WTC11 (cell line): ENCODE measurements at regions not wholly inside any gene's neighbourhood (a gene's known extent, or its start where the extent isn't known, plus 50 kb on each side); places are given as distances from the start of the nearest gene placed in this dataset.

Experiments used
- ATAC-seq: fragments of 200-7000 bp; cut with Tn5 transposase; 2 replicates; pipeline ENCODE4 v1.10.0; 2021; ENCODE audit warnings: mild to moderate bottlenecking, moderate library complexity
- CTCF ChIA-PET: fragments of 300-600 bp; sonication (Branson Sonifier 250); formaldehyde crosslinking; loops from one replicate; lab custom pipeline; 2021; ENCODE audit warnings: antibody characterized with exemption; lab: Charles Lee
- POLR2A ChIA-PET: fragments of 350-600 bp; sonication (Branson Sonifier 250); formaldehyde crosslinking; loops from one replicate; lab custom pipeline; 2021; ENCODE audit warnings: antibody characterized with exemption; lab: Charles Lee
- DNase-seq: peaks from one replicate; pipeline ENCODE4 v3.0.0; 2021; ENCODE audit warnings: low spot score
- H3K27ac Mint-ChIP-seq: 2 replicates; pipeline ENCODE4 v1.8.0; 2021; ENCODE audit warnings: mixed read lengths
- H3K27me3 Mint-ChIP-seq: 2 replicates; pipeline ENCODE4 v1.8.0; 2021; ENCODE audit warnings: low read depth, mild to moderate bottlenecking, moderate library complexity, mixed read lengths
- H3K36me3 Mint-ChIP-seq: 2 replicates; pipeline ENCODE4 v1.8.0; 2021; ENCODE audit warnings: mixed read lengths
- H3K4me1 Mint-ChIP-seq: 2 replicates; pipeline ENCODE4 v1.8.0; 2022; ENCODE audit warnings: mixed read lengths
- H3K4me3 Mint-ChIP-seq: 2 replicates; pipeline ENCODE4 v1.8.0; 2021; ENCODE audit warnings: mild to moderate bottlenecking, moderate library complexity, mixed read lengths
- H3K9me3 Mint-ChIP-seq: 2 replicates; pipeline ENCODE4 v1.8.0; 2021; ENCODE audit warnings: mixed read lengths
- CREB1 ChIP-seq: sonication (generic); formaldehyde crosslinking; IDR thresholded peaks from 2 replicates; pipeline ENCODE4 v1.8.0; 2023; ENCODE audit warnings: mild to moderate bottlenecking, missing genetic modification reagents
- FOXJ3 ChIP-seq: sonication (generic); formaldehyde crosslinking; IDR thresholded peaks from 2 replicates; pipeline ENCODE4 v1.9.0; 2021; ENCODE audit warnings: missing genetic modification reagents, mild to moderate bottlenecking, borderline replicate concordance
- MYBL2 ChIP-seq: sonication (generic); formaldehyde crosslinking; IDR thresholded peaks from 2 replicates; pipeline ENCODE4 v1.8.1; 2023; ENCODE audit warnings: mild to moderate bottlenecking, moderate library complexity, missing genetic modification reagents
- NR3C1 ChIP-seq: sonication (generic); formaldehyde crosslinking; conservative IDR thresholded peaks from 2 replicates; pipeline ENCODE4 v1.8.1; 2023; ENCODE audit warnings: low read depth, mild to moderate bottlenecking, missing genetic modification reagents
- OVOL2 ChIP-seq: fragments of 250-450 bp; sonication (Bioruptor Pico); IDR thresholded peaks from 2 replicates; pipeline ENCODE4 v1.9.0; 2021; ENCODE audit warnings: mild to moderate bottlenecking, borderline replicate concordance
- ZBTB21 ChIP-seq: sonication (generic); formaldehyde crosslinking; IDR thresholded peaks from 2 replicates; pipeline ENCODE4 v1.8.1; 2023; ENCODE audit warnings: mild to moderate bottlenecking, missing genetic modification reagents, borderline replicate concordance
- ZNF263 ChIP-seq: sonication (generic); formaldehyde crosslinking; IDR thresholded peaks from 2 replicates; pipeline ENCODE4 v1.8.1; 2022; ENCODE audit warnings: low read depth, mild to moderate bottlenecking, moderate library complexity, missing genetic modification reagents
- ZNF416 ChIP-seq: fragments of 250-450 bp; sonication (Bioruptor Pico); IDR thresholded peaks from 2 replicates; pipeline ENCODE4 v1.9.0; 2021; ENCODE audit warnings: mild to moderate bottlenecking, inconsistent platforms
- TF ChIP-seq, protein P1 (sequence below): fragments of 250-450 bp; sonication (Bioruptor Pico); IDR thresholded peaks from 2 replicates; pipeline ENCODE4 v2.1.2; 2022; ENCODE audit warnings: mild to moderate bottlenecking, moderate library complexity
- TF ChIP-seq, protein P2 (sequence below): fragments of 250-450 bp; sonication (Bioruptor Pico); IDR thresholded peaks from 2 replicates; pipeline ENCODE4 v1.9.0; 2021; ENCODE audit warnings: mild to moderate bottlenecking, borderline replicate concordance
- TF ChIP-seq, protein P3 (sequence below): sonication (generic); formaldehyde crosslinking; IDR thresholded peaks from 2 replicates; pipeline ENCODE4 v1.8.0; 2023; ENCODE audit warnings: missing genetic modification reagents
- TF ChIP-seq, protein P4 (sequence below): sonication (generic); formaldehyde crosslinking; IDR thresholded peaks from 2 replicates; pipeline ENCODE4 v1.8.0; 2022; ENCODE audit warnings: mild to moderate bottlenecking, missing genetic modification reagents
- TF ChIP-seq, protein P5 (sequence below): fragments of 250-450 bp; sonication (Bioruptor Pico); IDR thresholded peaks from 2 replicates; pipeline ENCODE4 v1.9.0; 2021; ENCODE audit warnings: moderate library complexity, mild to moderate bottlenecking, inconsistent platforms, borderline replicate concordance
- TF ChIP-seq, protein P6 (sequence below): fragments of 200-600 bp; IDR thresholded peaks from 2 replicates; pipeline ENCODE4 v1.8.0; 2022; ENCODE audit warnings: antibody characterized with exemption
- TF ChIP-seq, protein P7 (sequence below): sonication (generic); formaldehyde crosslinking; IDR thresholded peaks from 2 replicates; pipeline ENCODE4 v1.8.0; 2023; ENCODE audit warnings: missing genetic modification reagents, mild to moderate bottlenecking, borderline replicate concordance
- TF ChIP-seq, protein P8 (sequence below): sonication (generic); formaldehyde crosslinking; IDR thresholded peaks from 2 replicates; pipeline ENCODE4 v1.8.0; 2022; ENCODE audit warnings: mild to moderate bottlenecking, missing genetic modification reagents

DNA sequence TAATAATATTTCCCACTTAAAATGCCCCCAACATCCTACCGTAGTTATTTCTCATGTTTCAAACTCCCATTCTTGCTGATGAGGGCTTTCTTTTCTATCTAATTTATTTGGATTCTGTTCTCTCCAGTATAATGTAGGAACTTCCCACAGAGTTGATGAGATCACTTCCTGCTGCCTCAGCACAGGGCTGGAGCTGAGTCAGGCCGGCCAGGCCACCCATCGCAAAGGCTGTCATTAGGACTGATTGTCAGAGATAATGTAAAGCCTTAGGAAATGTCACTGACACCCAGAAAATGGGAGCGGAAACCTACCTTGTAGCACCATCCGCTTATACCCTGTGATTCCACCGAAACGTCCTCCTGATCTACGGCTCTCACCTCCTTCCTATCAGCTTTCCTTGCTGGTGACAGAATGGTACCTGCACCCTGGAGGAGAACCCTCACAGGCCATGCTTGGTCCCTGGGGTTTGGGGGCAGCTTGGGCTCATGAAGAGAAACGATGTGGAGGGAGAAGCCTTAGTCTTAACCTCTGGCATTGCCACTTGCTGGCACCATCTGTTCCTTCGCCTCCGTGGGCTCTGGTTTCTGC lies 672.8 kb upstream of the ID2 start (continued):
- TF ChIP-seq, protein P1, sequence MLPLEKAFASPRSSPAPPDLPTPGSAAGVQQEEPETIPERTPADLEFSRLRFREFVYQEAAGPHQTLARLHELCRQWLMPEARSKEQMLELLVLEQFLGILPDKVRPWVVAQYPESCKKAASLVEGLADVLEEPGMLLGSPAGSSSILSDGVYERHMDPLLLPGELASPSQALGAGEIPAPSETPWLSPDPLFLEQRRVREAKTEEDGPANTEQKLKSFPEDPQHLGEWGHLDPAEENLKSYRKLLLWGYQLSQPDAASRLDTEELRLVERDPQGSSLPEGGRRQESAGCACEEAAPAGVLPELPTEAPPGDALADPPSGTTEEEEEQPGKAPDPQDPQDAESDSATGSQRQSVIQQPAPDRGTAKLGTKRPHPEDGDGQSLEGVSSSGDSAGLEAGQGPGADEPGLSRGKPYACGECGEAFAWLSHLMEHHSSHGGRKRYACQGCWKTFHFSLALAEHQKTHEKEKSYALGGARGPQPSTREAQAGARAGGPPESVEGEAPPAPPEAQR (CRISPR knock-in tag) = no peak
- TF ChIP-seq, protein P2, sequence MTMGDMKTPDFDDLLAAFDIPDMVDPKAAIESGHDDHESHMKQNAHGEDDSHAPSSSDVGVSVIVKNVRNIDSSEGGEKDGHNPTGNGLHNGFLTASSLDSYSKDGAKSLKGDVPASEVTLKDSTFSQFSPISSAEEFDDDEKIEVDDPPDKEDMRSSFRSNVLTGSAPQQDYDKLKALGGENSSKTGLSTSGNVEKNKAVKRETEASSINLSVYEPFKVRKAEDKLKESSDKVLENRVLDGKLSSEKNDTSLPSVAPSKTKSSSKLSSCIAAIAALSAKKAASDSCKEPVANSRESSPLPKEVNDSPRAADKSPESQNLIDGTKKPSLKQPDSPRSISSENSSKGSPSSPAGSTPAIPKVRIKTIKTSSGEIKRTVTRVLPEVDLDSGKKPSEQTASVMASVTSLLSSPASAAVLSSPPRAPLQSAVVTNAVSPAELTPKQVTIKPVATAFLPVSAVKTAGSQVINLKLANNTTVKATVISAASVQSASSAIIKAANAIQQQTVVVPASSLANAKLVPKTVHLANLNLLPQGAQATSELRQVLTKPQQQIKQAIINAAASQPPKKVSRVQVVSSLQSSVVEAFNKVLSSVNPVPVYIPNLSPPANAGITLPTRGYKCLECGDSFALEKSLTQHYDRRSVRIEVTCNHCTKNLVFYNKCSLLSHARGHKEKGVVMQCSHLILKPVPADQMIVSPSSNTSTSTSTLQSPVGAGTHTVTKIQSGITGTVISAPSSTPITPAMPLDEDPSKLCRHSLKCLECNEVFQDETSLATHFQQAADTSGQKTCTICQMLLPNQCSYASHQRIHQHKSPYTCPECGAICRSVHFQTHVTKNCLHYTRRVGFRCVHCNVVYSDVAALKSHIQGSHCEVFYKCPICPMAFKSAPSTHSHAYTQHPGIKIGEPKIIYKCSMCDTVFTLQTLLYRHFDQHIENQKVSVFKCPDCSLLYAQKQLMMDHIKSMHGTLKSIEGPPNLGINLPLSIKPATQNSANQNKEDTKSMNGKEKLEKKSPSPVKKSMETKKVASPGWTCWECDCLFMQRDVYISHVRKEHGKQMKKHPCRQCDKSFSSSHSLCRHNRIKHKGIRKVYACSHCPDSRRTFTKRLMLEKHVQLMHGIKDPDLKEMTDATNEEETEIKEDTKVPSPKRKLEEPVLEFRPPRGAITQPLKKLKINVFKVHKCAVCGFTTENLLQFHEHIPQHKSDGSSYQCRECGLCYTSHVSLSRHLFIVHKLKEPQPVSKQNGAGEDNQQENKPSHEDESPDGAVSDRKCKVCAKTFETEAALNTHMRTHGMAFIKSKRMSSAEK (CRISPR knock-in tag) = no peak
- TF ChIP-seq, protein P3, sequence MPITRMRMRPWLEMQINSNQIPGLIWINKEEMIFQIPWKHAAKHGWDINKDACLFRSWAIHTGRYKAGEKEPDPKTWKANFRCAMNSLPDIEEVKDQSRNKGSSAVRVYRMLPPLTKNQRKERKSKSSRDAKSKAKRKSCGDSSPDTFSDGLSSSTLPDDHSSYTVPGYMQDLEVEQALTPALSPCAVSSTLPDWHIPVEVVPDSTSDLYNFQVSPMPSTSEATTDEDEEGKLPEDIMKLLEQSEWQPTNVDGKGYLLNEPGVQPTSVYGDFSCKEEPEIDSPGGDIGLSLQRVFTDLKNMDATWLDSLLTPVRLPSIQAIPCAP = no peak
- TF ChIP-seq, protein P4, sequence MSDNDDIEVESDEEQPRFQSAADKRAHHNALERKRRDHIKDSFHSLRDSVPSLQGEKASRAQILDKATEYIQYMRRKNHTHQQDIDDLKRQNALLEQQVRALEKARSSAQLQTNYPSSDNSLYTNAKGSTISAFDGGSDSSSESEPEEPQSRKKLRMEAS (CRISPR knock-in tag) = no peak
- TF ChIP-seq, protein P5, sequence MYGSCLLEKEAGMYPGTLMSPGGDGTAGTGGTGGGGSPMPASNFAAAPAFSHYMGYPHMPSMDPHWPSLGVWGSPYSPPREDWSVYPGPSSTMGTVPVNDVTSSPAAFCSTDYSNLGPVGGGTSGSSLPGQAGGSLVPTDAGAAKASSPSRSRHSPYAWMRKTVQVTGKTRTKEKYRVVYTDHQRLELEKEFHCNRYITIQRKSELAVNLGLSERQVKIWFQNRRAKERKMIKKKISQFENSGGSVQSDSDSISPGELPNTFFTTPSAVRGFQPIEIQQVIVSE (CRISPR knock-in tag) = no peak

DNA sequence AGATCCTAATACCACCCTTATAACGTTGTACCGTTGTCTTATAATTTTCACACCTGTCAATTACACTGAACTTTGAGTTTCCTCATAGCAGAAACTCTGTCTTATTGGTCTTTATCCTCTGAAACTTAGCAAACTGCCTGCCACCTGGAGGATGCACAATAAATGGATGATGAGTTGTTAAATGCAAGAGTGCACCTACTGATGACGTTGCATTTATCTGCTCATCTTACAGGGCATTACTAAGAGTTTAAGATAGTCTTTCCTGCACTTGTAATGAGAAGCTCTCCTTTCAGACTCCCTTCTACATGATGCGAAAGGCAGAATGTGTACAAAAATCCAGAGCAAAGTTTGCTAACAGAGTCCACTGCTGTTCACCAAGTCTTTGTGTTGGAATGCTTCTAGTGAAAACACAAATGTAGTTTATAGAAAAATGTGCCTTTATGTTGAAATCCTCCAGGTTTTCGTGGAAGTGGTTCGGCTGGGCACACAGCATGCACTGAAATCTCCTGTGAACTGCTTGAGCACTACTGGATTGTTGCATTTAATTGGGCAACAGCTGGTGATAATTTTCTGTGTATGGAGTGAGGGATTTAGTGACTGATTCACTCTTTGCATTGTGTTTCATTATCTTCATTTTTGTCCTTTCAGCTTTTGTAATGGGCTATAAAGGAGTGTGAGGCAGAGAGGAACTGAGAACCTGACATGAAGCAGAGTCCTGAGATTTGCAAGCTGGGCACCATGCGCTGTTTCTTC lies 665.8 kb upstream of the ID2 start:
- H3K36me3 Mint-ChIP-seq = no peaks in the 10 kb centered on the region
- H3K4me3 Mint-ChIP-seq = no peak overlapping the region
- ATAC-seq (no peak), DNase-seq (no peak)
- TF ChIP-seq ZBTB21 (CRISPR knock-in tag) = no peak
- no peak for TF ChIP-seq NR3C1 (CRISPR knock-in tag)
- TF ChIP-seq ZNF416 (CRISPR knock-in tag) = no peak
- TF ChIP-seq, protein P6, sequence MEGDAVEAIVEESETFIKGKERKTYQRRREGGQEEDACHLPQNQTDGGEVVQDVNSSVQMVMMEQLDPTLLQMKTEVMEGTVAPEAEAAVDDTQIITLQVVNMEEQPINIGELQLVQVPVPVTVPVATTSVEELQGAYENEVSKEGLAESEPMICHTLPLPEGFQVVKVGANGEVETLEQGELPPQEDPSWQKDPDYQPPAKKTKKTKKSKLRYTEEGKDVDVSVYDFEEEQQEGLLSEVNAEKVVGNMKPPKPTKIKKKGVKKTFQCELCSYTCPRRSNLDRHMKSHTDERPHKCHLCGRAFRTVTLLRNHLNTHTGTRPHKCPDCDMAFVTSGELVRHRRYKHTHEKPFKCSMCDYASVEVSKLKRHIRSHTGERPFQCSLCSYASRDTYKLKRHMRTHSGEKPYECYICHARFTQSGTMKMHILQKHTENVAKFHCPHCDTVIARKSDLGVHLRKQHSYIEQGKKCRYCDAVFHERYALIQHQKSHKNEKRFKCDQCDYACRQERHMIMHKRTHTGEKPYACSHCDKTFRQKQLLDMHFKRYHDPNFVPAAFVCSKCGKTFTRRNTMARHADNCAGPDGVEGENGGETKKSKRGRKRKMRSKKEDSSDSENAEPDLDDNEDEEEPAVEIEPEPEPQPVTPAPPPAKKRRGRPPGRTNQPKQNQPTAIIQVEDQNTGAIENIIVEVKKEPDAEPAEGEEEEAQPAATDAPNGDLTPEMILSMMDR = no peak
- no peak for TF ChIP-seq OVOL2 (CRISPR knock-in tag)
- no peak for TF ChIP-seq ZNF263 (CRISPR knock-in tag)
- no peak for TF ChIP-seq FOXJ3 (CRISPR knock-in tag)
- TF ChIP-seq, protein P7, sequence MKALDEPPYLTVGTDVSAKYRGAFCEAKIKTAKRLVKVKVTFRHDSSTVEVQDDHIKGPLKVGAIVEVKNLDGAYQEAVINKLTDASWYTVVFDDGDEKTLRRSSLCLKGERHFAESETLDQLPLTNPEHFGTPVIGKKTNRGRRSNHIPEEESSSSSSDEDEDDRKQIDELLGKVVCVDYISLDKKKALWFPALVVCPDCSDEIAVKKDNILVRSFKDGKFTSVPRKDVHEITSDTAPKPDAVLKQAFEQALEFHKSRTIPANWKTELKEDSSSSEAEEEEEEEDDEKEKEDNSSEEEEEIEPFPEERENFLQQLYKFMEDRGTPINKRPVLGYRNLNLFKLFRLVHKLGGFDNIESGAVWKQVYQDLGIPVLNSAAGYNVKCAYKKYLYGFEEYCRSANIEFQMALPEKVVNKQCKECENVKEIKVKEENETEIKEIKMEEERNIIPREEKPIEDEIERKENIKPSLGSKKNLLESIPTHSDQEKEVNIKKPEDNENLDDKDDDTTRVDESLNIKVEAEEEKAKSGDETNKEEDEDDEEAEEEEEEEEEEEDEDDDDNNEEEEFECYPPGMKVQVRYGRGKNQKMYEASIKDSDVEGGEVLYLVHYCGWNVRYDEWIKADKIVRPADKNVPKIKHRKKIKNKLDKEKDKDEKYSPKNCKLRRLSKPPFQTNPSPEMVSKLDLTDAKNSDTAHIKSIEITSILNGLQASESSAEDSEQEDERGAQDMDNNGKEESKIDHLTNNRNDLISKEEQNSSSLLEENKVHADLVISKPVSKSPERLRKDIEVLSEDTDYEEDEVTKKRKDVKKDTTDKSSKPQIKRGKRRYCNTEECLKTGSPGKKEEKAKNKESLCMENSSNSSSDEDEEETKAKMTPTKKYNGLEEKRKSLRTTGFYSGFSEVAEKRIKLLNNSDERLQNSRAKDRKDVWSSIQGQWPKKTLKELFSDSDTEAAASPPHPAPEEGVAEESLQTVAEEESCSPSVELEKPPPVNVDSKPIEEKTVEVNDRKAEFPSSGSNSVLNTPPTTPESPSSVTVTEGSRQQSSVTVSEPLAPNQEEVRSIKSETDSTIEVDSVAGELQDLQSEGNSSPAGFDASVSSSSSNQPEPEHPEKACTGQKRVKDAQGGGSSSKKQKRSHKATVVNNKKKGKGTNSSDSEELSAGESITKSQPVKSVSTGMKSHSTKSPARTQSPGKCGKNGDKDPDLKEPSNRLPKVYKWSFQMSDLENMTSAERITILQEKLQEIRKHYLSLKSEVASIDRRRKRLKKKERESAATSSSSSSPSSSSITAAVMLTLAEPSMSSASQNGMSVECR (CRISPR knock-in tag) = no peak
- no peak for TF ChIP-seq CREB1 (CRISPR knock-in tag)
- TF ChIP-seq, protein P8, sequence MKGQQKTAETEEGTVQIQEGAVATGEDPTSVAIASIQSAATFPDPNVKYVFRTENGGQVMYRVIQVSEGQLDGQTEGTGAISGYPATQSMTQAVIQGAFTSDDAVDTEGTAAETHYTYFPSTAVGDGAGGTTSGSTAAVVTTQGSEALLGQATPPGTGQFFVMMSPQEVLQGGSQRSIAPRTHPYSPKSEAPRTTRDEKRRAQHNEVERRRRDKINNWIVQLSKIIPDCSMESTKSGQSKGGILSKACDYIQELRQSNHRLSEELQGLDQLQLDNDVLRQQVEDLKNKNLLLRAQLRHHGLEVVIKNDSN (CRISPR knock-in tag) = no peak
- no peak for TF ChIP-seq MYBL2 (CRISPR knock-in tag)
- TF ChIP-seq, protein P3 = no peak
- ChIA-PET POLR2A (no interaction called here), CTCF (no interaction called here)
- no peak overlapping the region for H3K27ac Mint-ChIP-seq
- H3K4me1 Mint-ChIP-seq = peaks cover 3% of the 10 kb centered on the region
- peaks cover 27% of the 10 kb centered on the region for H3K9me3 Mint-ChIP-seq
- H3K27me3 Mint-ChIP-seq = peaks cover 2% of the 10 kb centered on the region
